MM.1S (cell line): ENCODE measurements at regions not wholly inside any gene's neighbourhood (a gene's known extent, or its start where the extent isn't known, plus 50 kb on each side); places are given as distances from the start of the nearest gene placed in this dataset.
A peak's percentile ranks its signal among the peaks of the same experiment; 100 is the strongest.
"Not testable (repeated sequence)": the region's sequence is repeated elsewhere in the genome, so short reads cannot be mapped to it uniquely, and the experiment has no call there.

Experiments used
- DNase-seq: peaks from one replicate; pipeline ENCODE4 v3.0.0-alpha.2; 2015
- H2AFZ ChIP-seq: fragments of 300-600 bp; sonication (generic); 2 replicates; pipeline ENCODE4 v1.6.0; 2016; ENCODE audit warnings: antibody characterized with exemption, low read length
- H3F3A ChIP-seq: fragments of 300-600 bp; sonication (generic); 2 replicates; pipeline ENCODE4 v1.6.1; 2016; ENCODE audit warnings: mild to moderate bottlenecking, antibody characterized with exemption, low read length, moderate library complexity, mixed read lengths; ENCODE audit not compliant: insufficient read depth
- H3K27ac ChIP-seq: fragments of 300-600 bp; sonication (generic); 2 replicates; pipeline ENCODE4 v1.5.1; 2016; ENCODE audit warnings: mild to moderate bottlenecking, low read length
- H3K27me3 ChIP-seq: fragments of 300-600 bp; sonication (generic); replicated peaks from 2 replicates; pipeline ENCODE4 v1.6.0; 2016; ENCODE audit warnings: low read length; ENCODE audit not compliant: insufficient read depth
- H3K36me3 ChIP-seq: fragments of 300-600 bp; sonication (generic); replicated peaks from 2 replicates; pipeline ENCODE4 v1.6.1; 2016; ENCODE audit warnings: mild to moderate bottlenecking, low read length, mixed read lengths; ENCODE audit not compliant: insufficient read depth
- H3K4me1 ChIP-seq: fragments of 300-600 bp; sonication (generic); 2 replicates; pipeline ENCODE4 v1.6.1; 2016; ENCODE audit warnings: low read length, mixed read lengths
- H3K4me2 ChIP-seq: fragments of 300-600 bp; sonication (generic); 2 replicates; pipeline ENCODE4 v1.6.0; 2016; ENCODE audit warnings: low read depth, low read length
- H3K4me3 ChIP-seq: fragments of 300-600 bp; sonication (generic); 2 replicates; pipeline ENCODE4 v1.5.1; 2016; ENCODE audit warnings: low read length, mixed read lengths
- H3K79me2 ChIP-seq: fragments of 300-600 bp; sonication (generic); 2 replicates; pipeline ENCODE4 v1.6.1; 2016; ENCODE audit warnings: mixed run types, low read length, mixed read lengths
- H3K9ac ChIP-seq: fragments of 300-600 bp; sonication (generic); 2 replicates; pipeline ENCODE4 v1.6.1; 2016; ENCODE audit warnings: low read length, mixed read lengths
- H3K9me2 ChIP-seq: fragments of 300-600 bp; sonication (generic); replicated peaks from 2 replicates; pipeline ENCODE4 v1.6.1; 2016; ENCODE audit warnings: mild to moderate bottlenecking, low read length, mixed read lengths; ENCODE audit not compliant: insufficient read depth
- H3K9me3 ChIP-seq: fragments of 300-600 bp; sonication (generic); replicated peaks from 2 replicates; pipeline ENCODE4 v1.6.1; 2016; ENCODE audit warnings: mild to moderate bottlenecking, low read length, mixed read lengths; ENCODE audit not compliant: insufficient read depth
- H4K20me1 ChIP-seq: fragments of 300-600 bp; sonication (generic); 2 replicates; pipeline ENCODE4 v1.6.1; 2016; ENCODE audit warnings: mild to moderate bottlenecking, low read length, moderate library complexity, mixed read lengths; ENCODE audit not compliant: insufficient read depth
- EZH2 ChIP-seq: fragments of 300-600 bp; sonication (generic); optimal IDR thresholded peaks from 2 replicates; pipeline ENCODE3; 2017; ENCODE audit warnings: low read depth, mild to moderate bottlenecking, antibody characterized with exemption, low read length, mixed read lengths
- EZH2phosphoT487 ChIP-seq: fragments of 300-600 bp; sonication (generic); IDR thresholded peaks from 2 replicates; pipeline ENCODE4 v1.6.1; 2018; ENCODE audit warnings: antibody characterized with exemption, low read length
- TF ChIP-seq, protein P1 (sequence below): fragments of 300-600 bp; sonication (generic); IDR thresholded peaks from 2 replicates; pipeline ENCODE4 v1.5.1; 2016; ENCODE audit warnings: antibody characterized with exemption, low read length, mixed read lengths

DNA sequence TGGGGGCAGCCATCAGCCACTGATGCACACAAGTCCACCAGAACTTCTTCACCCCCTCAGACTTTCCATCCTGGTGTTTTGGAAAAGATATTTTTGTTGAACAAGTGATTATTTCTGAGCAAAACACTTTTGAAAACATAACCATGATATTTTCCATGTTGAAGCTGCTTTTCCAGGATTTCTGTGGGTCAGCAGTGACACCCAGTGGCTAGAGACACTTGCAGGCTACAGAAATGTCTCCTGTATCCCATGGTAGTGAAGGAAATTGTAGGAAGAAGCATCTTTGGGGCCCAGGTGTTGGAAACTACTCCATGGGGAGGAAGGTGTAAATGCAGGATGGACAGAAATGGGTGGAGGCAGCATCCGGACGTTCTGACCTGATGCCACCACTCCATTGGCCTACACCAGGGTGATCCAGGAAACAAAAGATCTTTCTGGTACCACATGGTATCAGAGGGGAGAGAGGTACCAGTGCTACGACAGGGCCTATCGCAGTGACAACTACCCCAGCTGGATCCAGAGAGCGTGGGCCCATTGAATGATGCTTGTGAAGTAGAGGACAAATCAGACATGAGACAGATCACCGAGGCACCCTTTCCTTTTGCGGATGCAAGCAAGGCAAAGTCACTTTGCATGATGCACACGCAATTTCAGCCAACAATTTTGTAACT is 111.7 kb upstream of the COBL start:
- no peaks in the 10 kb centered on the region for H3K9me3 ChIP-seq
- TF ChIP-seq, protein P1, sequence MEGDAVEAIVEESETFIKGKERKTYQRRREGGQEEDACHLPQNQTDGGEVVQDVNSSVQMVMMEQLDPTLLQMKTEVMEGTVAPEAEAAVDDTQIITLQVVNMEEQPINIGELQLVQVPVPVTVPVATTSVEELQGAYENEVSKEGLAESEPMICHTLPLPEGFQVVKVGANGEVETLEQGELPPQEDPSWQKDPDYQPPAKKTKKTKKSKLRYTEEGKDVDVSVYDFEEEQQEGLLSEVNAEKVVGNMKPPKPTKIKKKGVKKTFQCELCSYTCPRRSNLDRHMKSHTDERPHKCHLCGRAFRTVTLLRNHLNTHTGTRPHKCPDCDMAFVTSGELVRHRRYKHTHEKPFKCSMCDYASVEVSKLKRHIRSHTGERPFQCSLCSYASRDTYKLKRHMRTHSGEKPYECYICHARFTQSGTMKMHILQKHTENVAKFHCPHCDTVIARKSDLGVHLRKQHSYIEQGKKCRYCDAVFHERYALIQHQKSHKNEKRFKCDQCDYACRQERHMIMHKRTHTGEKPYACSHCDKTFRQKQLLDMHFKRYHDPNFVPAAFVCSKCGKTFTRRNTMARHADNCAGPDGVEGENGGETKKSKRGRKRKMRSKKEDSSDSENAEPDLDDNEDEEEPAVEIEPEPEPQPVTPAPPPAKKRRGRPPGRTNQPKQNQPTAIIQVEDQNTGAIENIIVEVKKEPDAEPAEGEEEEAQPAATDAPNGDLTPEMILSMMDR = peak; percentile 46
- TF ChIP-seq EZH2phosphoT487 = no peak
- H4K20me1 ChIP-seq = no peaks in the 10 kb centered on the region
- no peaks in the 10 kb centered on the region for H3K9me2 ChIP-seq
- no peak for DNase-seq
- no peaks in the 10 kb centered on the region for H3K27me3 ChIP-seq
- H3K4me2 ChIP-seq = no peak overlapping the region
- no peak overlapping the region for H3K9ac ChIP-seq
- no peaks in the 10 kb centered on the region for H3K79me2 ChIP-seq
- no peak overlapping the region for H3K27ac ChIP-seq
- H3K36me3 ChIP-seq = no peaks in the 10 kb centered on the region
- H3K4me3 ChIP-seq = no peak overlapping the region
- H2AFZ ChIP-seq = no peak overlapping the region
- no peaks in the 10 kb centered on the region for H3F3A ChIP-seq
- H3K4me1 ChIP-seq = no peaks in the 10 kb centered on the region

DNA sequence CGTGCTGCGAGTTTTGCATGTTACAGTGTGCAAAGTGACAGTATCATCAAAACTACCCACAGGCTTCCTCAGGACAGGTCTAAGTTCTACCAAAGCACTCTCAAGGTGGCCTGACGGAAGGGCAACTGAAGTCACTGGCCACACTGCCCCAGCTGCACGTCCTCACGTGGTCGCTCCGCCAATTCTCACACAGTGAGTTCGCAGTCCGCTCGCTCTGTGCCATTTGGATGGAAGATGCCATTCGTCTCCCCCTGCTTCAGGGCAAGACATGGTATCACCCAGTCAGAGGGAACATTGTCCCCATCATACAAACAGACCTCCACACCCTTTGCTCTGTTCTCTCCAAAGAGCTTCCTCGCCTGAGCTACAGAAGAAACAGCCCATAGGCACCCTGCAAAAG is 109.6 kb upstream of the COBL start:
- Histone ChIP-seq H3K27ac (no peak overlapping the region), H3F3A (no peaks in the 10 kb centered on the region), H2AFZ (no peak overlapping the region), H3K4me2 (no peak overlapping the region), H3K4me3 (no peak overlapping the region), H3K36me3 (no peaks in the 10 kb centered on the region), H3K9ac (no peak overlapping the region), H4K20me1 (no peaks in the 10 kb centered on the region), H3K27me3 (no peaks in the 10 kb centered on the region), H3K9me2 (no peaks in the 10 kb centered on the region), H3K79me2 (no peaks in the 10 kb centered on the region), H3K9me3 (no peaks in the 10 kb centered on the region), H3K4me1 (no peaks in the 10 kb centered on the region)
- TF ChIP-seq EZH2phosphoT487 (no peak), EZH2 (no peak)
- TF ChIP-seq, protein P1 = no peak
- DNase-seq = no peak

DNA sequence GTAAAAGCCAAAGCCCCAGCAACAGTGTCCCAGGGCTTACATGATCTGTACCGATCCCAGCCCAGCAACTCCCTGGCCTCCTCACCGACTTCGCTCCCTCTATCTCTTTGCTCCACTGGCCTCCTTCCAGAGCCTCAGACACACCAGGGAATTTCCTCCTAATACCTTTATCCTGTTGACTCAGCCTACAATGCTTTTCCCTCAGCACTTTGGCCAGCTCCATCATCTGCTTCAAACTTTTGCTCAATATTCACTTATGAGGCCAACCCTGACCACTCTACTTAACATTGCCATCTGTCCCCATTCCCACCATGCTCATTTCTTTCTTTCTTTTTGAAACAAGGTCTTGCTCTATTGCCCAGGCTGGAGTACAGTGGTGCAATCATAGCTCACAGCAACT is 93.3 kb upstream of the COBL start:
- not testable (repeated sequence) for H4K20me1 ChIP-seq, H3K9me3 ChIP-seq, H3K4me2 ChIP-seq, H3K27me3 ChIP-seq, H2AFZ ChIP-seq, H3K4me3 ChIP-seq, H3K9ac ChIP-seq, H3K36me3 ChIP-seq, H3K9me2 ChIP-seq, H3F3A ChIP-seq, H3K79me2 ChIP-seq, H3K4me1 ChIP-seq, H3K27ac ChIP-seq, DNase-seq

DNA sequence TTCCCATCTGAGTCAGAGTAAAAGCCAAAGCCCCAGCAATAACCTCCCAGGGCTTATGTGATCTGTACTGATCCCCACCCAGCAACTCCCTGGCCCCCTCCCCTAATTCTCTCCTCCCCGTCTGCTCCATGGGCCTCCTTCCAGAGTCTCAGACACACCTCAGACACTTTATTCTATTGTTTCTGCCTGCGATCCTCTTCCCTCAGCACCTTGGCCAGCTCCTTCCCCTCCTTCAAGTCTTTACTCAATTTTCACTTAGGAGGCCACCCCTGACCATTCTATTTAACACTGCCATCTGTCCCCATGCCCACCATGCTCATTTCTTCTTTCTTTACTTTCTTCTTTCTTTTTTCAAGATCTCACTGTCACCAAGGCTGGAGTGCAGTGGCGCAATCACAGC is 81.0 kb upstream of the COBL start:
- not testable (repeated sequence) for H3K27me3 ChIP-seq, H4K20me1 ChIP-seq, H3F3A ChIP-seq, H3K9me3 ChIP-seq, H3K36me3 ChIP-seq, H3K4me2 ChIP-seq, H2AFZ ChIP-seq, H3K4me1 ChIP-seq, H3K4me3 ChIP-seq, DNase-seq, H3K79me2 ChIP-seq, H3K9me2 ChIP-seq, H3K27ac ChIP-seq, H3K9ac ChIP-seq

DNA sequence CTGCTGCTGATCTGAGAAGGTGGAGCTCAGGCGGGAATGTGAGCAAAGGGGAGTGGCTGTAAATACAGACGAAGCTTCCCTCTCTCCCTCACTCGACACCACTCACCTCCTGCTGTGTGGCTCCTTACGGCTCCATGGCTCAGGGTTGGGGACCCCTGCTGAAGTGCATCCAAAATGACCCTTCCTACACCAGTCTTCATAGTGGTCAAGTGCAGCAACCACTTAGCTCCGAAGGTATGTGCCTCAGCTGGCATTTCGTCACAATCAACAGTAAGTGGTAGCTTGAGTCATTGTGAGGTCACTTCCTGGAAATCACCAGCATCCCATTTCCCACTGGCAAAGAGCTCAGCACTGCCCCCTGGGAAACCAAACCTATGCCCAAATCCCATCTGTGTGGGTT is 76.4 kb upstream of the COBL start:
- not testable (repeated sequence) for H3K4me1 ChIP-seq, H2AFZ ChIP-seq, H4K20me1 ChIP-seq, DNase-seq, H3K79me2 ChIP-seq, H3K4me2 ChIP-seq, H3K4me3 ChIP-seq, H3F3A ChIP-seq, H3K27me3 ChIP-seq, H3K9me3 ChIP-seq, H3K9me2 ChIP-seq, H3K36me3 ChIP-seq, H3K27ac ChIP-seq, H3K9ac ChIP-seq

DNA sequence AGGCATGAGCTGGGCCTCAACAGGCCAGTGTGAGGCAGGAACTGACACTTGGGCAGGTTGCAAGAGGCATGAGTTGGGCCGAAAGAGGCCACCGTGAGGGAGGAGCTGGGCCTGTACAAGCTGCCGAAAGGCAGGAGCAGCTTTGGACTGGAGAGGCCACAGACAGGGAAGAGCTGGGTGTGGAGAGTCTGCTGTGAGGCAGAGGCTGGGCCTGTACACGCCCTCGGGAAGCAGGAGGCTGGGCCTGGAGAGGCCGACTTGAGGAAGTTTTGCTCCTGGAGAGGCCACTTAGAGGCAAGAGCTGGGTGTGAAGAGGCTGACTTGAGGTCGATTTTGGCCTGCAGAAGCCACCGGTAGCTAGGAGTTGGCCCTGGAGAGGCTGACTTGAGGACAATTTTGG is 73.3 kb upstream of the COBL start:
- not testable (repeated sequence) for H2AFZ ChIP-seq

More for the DNA sequence above, 73.3 kb upstream of the COBL start:
- H4K20me1 ChIP-seq, H3K9me2 ChIP-seq, H3K9me3 ChIP-seq, H3K4me3 ChIP-seq, H3K4me1 ChIP-seq, H3F3A ChIP-seq, H3K27me3 ChIP-seq, H3K79me2 ChIP-seq, H3K9ac ChIP-seq, H3K4me2 ChIP-seq, DNase-seq, H3K36me3 ChIP-seq, H3K27ac ChIP-seq: not testable (repeated sequence)
